ENCODE measurements at regions not wholly inside any gene's neighbourhood (a gene's known extent, or its start where the extent isn't known, plus 50 kb on each side); places are given as distances from the start of the nearest gene placed in this dataset.

- TF ChIP-seq, protein P1, sequence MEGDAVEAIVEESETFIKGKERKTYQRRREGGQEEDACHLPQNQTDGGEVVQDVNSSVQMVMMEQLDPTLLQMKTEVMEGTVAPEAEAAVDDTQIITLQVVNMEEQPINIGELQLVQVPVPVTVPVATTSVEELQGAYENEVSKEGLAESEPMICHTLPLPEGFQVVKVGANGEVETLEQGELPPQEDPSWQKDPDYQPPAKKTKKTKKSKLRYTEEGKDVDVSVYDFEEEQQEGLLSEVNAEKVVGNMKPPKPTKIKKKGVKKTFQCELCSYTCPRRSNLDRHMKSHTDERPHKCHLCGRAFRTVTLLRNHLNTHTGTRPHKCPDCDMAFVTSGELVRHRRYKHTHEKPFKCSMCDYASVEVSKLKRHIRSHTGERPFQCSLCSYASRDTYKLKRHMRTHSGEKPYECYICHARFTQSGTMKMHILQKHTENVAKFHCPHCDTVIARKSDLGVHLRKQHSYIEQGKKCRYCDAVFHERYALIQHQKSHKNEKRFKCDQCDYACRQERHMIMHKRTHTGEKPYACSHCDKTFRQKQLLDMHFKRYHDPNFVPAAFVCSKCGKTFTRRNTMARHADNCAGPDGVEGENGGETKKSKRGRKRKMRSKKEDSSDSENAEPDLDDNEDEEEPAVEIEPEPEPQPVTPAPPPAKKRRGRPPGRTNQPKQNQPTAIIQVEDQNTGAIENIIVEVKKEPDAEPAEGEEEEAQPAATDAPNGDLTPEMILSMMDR (conservative IDR thresholded peaks at IDR 0.05), result no peak
- no peak for TF ChIP-seq EZH2 (IDR thresholded peaks at IDR 0.05; ENCODE audit: low read depth)
Measured at GRCh38 chr2:42944779-42945415, 152.5 kb upstream of the HAAO start.

All from PC-9 (cell line).